22Rv1 (cell line): ENCODE measurements at regions not wholly inside any gene's neighbourhood (a gene's known extent, or its start where the extent isn't known, plus 50 kb on each side); places are given as distances from the start of the nearest gene placed in this dataset.

Experiments used
- H3K27ac ChIP-seq: fragments of 450-650 bp; 2 replicates; pipeline ENCODE4 v1.5.1; 2017
- ZFX ChIP-seq: fragments of 450-650 bp; IDR thresholded peaks from 2 replicates; pipeline ENCODE4 v1.6.1; 2017; ENCODE audit warnings: antibody characterized with exemption, borderline replicate concordance
- TF ChIP-seq, protein P1 (sequence below): fragments of 450-650 bp; IDR thresholded peaks from 2 replicates; pipeline ENCODE4 v1.5.1; 2017; ENCODE audit warnings: mild to moderate bottlenecking

DNA sequence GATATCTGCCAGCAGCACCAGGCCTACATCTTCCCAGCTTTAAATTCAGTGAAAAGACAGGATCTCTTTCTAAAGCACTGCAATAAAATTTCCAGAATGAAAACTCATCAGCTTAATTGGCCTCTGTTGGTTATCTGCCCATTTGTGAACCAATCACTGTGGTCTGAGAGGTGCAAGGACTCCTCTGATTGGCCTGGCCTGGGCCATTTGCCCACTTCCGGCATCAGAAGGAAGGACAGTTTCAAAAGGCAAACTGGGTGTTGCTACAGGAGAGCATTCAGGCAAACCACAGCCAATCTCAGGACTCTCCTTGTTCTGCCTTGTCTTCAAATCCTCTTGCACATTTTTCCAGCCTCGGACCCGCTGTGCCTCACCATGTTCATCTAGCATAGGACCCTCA is 163.9 kb upstream of the CCDC150 start:
- no peak for TF ChIP-seq ZFX
- TF ChIP-seq, protein P1, sequence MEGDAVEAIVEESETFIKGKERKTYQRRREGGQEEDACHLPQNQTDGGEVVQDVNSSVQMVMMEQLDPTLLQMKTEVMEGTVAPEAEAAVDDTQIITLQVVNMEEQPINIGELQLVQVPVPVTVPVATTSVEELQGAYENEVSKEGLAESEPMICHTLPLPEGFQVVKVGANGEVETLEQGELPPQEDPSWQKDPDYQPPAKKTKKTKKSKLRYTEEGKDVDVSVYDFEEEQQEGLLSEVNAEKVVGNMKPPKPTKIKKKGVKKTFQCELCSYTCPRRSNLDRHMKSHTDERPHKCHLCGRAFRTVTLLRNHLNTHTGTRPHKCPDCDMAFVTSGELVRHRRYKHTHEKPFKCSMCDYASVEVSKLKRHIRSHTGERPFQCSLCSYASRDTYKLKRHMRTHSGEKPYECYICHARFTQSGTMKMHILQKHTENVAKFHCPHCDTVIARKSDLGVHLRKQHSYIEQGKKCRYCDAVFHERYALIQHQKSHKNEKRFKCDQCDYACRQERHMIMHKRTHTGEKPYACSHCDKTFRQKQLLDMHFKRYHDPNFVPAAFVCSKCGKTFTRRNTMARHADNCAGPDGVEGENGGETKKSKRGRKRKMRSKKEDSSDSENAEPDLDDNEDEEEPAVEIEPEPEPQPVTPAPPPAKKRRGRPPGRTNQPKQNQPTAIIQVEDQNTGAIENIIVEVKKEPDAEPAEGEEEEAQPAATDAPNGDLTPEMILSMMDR: no peak

GRCh38 chr2:196478588-196478987 is 160.9 kb upstream of the CCDC150 start:
- TF ChIP-seq, protein P1: no peak
- no peak for TF ChIP-seq ZFX

More for the DNA sequence above, 163.9 kb upstream of the CCDC150 start:
- H3K27ac ChIP-seq: no peak overlapping the region

DNA sequence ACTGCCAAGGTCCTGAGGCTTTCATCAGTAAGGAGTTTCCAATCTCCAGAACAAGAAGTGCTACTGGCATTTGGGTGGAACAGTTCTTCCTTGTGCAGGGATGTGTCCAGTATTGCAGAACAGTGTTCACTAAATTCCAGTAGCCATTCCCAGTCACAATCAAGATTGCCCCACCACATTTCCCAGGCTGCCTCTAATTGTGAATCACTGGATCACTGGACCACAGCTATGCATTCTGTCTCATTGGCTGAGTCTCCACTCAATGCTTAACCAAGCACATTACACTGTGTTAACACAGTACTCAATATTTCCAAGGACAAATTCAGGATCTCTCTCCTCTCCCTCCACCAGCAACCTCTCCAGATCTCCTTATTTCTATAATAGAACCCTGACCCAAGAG is 160.2 kb upstream of the CCDC150 start:
- TF ChIP-seq, protein P1: no peak
- no peak for TF ChIP-seq ZFX
- H3K27ac ChIP-seq: no peak overlapping the region

More at GRCh38 chr2:196478588-196478987, 160.9 kb upstream of the CCDC150 start:
- H3K27ac ChIP-seq: no peak overlapping the region

DNA sequence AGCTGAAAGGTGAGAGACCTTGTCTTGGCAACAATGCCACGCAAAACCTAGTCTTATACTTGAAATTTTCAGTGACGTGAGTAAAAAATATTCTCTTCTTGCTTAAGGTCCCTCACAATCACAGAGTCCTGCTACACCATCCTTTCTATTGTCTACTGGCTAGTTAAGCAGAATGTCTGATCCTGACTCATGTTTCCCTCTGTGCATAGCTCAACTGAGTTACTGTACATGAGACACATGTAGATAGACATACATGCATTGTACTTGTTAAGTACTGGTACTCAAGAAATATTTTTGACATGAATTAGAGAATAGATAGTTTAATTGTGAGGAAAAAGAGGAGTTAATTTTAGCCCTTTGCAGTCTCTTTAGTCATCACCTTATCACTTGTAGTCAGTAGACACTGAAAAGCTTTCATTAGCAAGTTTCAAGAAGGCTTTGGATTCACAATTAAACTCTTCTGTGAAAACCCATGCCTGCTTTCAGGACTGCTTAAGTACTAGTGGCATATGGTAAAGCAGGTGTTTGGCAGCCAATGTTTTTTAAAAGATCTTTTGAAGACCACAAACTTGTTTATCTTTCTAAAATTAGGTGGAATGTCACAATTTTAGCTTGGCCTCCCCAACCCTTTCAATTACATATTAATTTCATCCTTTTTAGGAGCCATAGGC is 158.7 kb upstream of the CCDC150 start:
- H3K27ac ChIP-seq: no peak overlapping the region
- TF ChIP-seq, protein P1: no peak
- TF ChIP-seq ZFX: no peak

- TF ChIP-seq, protein P1: no peak
- no peak for TF ChIP-seq ZFX
- H3K27ac ChIP-seq: no peak overlapping the region
Observed at GRCh38 chr2:196481324-196481697, 158.2 kb upstream of the CCDC150 start.

- H3K27ac ChIP-seq: no peak overlapping the region
Observed at GRCh38 chr2:196482119-196483065, 157.1 kb upstream of the CCDC150 start.

More at GRCh38 chr2:196482119-196483065, 157.1 kb upstream of the CCDC150 start:
- no peak for TF ChIP-seq ZFX
- TF ChIP-seq, protein P1: no peak
